Spleen (tissue), 11 donors: ENCODE measurements at regions not wholly inside any gene's neighbourhood (a gene's known extent, or its start where the extent isn't known, plus 50 kb on each side); places are given as distances from the start of the nearest gene placed in this dataset.
"Not testable (repeated sequence)": the region's sequence is repeated elsewhere in the genome, so short reads cannot be mapped to it uniquely, and the experiment has no call there.

ENCODE experiments used
- DNase-seq: peaks from one replicate; pipeline ENCODE4 v3.0.0-alpha.2; 2020
- H3K27ac ChIP-seq, 8 donors: fragments of 200-600 bp; sonication (generic) in 7 of 8; 1 replicate in 4 of 8; 2 replicates in 4 of 8; pipeline versions ENCODE4 v1.5.0 to v1.8.0; 2016 to 2021; ENCODE audit warnings: inconsistent platforms in 4 of 8, mild to moderate bottlenecking in 4 of 8, moderate library complexity in 1 of 8
- H3K27me3 ChIP-seq, 7 donors: fragments of 200-600 bp; sonication (generic) in 6 of 7; replicated peaks in 1 of 7; 1 replicate in 4 of 7; 2 replicates in 3 of 7; pipeline versions ENCODE4 v1.5.0 to v1.8.0; 2016 to 2021; ENCODE audit warnings: inconsistent platforms in 3 of 7, mild to moderate bottlenecking in 1 of 7
- H3K36me3 ChIP-seq, 6 donors: fragments of 200-600 bp; sonication (generic) in 5 of 6; 1 replicate in 4 of 6; 2 replicates in 2 of 6; pipeline versions ENCODE4 v1.5.0 to v1.8.0; 2016 to 2021; ENCODE audit warnings: inconsistent platforms in 2 of 6
- H3K4me1 ChIP-seq, 6 donors: fragments of 200-600 bp; sonication (generic) in 5 of 6; 1 replicate in 3 of 6; 2 replicates in 3 of 6; pipeline versions ENCODE4 v1.5.0 to v1.8.0; 2016 to 2021; ENCODE audit warnings: inconsistent platforms in 3 of 6
- H3K4me3 ChIP-seq, 8 donors: fragments of 200-600 bp; sonication (generic) in 7 of 8; 1 replicate in 4 of 8; 2 replicates in 4 of 8; pipeline versions ENCODE4 v1.5.0 to v1.8.0; 2016 to 2021; ENCODE audit warnings: inconsistent platforms in 4 of 8, mild to moderate bottlenecking in 4 of 8, moderate library complexity in 2 of 8
- H3K9me3 ChIP-seq, 8 donors: fragments of 200-600 bp; sonication (generic) in 7 of 8; 1 replicate in 4 of 8; 2 replicates in 4 of 8; pipeline versions ENCODE4 v1.5.0 to v1.8.0; 2016 to 2021; ENCODE audit warnings: inconsistent platforms in 4 of 8
- CTCF ChIP-seq, 11 experiments: fragments of 200-600 bp in 7 of 11; fragments of 450-650 bp in 4 of 11; sonication (generic) in 4 of 11; IDR thresholded peaks in 8 of 11; conservative IDR thresholded peaks in 3 of 11; 1 replicate in 7 of 11; 2 replicates in 4 of 11; pipeline versions ENCODE4 v1.4.0 to v1.8.0; 2016 to 2021; ENCODE audit warnings: antibody characterized with exemption in 11 of 11, inconsistent platforms in 4 of 11, mild to moderate bottlenecking in 1 of 11
- POLR2A ChIP-seq, 3 donors: fragments of 450-650 bp; IDR thresholded peaks; one replicate each; pipeline ENCODE4 v1.5.1; 2017; ENCODE audit warnings: antibody characterized with exemption in 3 of 3, mild to moderate bottlenecking in 1 of 3
- POLR2AphosphoS5 ChIP-seq, 3 donors: sonication (generic); formaldehyde crosslinking; IDR thresholded peaks; one replicate each; pipeline ENCODE4 v1.5.1; 2017; ENCODE audit warnings: antibody characterized with exemption in 3 of 3
- WGBS, 5 donors: extraction: QIAGEN DNeasy Blood & Tissue Kit in 3 of 5; methylation state at CpG; one replicate each; pipeline versions ENCODE4 v1.1.5 to v1.1.7; 2013 to 2018; 5-methylcytosine and 5-hydroxymethylcytosine counted together
- intact Hi-C: fragments of 100-400 bp; cut with DNase I; formaldehyde crosslinking; loops from one replicate; pipeline ENCODE4 v1.15.0; 2023; ENCODE audit warnings: low total_unique reads
- donor health status: healthy with polysubstance abuse.
- donor health status: DM: no; HTN: no; CAD: no; lungs with moderate emphysema.
- donor health status: DM: no; HTN: no; CAD: no.
- donor health status: Bipolar disorder and iron deficiency.
- donor health status: healthy.
- donor health status: DM: no; HTN: no; CAD: no.
- donor health status: DM: yes; HTN: yes; CAD: no.

DNA sequence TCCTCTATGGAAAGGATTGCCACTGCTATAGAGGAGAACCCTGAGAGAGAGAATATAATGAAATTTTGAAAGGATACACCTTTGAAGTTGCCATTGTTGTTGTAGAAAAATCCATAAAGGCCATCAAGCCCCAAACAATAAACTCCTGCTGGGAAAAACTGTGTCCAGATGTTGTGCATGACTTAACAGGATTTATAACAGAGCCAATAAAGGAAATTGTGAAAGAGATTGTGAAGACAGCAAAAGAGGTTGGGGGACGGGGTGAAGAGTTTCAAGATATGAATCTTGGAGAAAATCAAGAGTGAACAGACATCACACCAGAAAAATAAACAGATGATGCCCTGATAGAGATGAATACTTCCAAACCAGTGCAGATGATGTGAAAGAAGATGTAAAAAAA, 396.4 kb downstream of the BCKDHB start:
- WGBS, 5 donors, result 40 to 90% (median 59%) methylated on average over 1 of the region's 1 CpG
- TF ChIP-seq POLR2A (IDR thresholded peaks at IDR 0.05), result no peak
- intact Hi-C loops, result no loop called here
- no peak overlapping the region for H3K27ac ChIP-seq
- H3K27me3 ChIP-seq, result no peaks in the 10 kb centered on the region
- no peak for DNase-seq
- no peak overlapping the region for H3K4me3 ChIP-seq
- H3K36me3 ChIP-seq, result no peaks in the 10 kb centered on the region
- H3K4me1 ChIP-seq, result no peaks in the 10 kb centered on the region
- H3K9me3 ChIP-seq, result no peaks in the 10 kb centered on the region

DNA sequence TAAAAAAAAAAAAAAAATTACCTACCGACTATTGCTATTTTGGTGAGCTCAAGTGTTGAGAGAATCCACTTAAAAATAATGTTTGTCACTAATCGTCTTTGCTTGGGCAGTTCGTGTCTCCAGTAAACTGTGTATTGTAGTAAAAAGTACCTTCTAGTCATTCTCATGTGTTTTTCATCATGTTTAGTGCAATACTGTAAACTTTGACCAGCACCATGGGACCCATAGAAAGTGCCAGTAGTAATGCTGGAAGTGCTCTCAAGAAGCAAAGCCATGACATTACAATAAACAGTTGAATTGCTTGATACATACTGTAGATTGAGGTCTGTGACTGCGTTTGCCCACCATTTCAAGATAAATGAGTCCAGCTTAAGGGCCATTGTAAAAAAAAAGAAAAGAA, 395.2 kb downstream of the BCKDHB start:
- H3K9me3 ChIP-seq, result no peaks in the 10 kb centered on the region
- DNase-seq, result no peak
- intact Hi-C loops, result no loop called here
- no peak overlapping the region for H3K27ac ChIP-seq
- no peaks in the 10 kb centered on the region for H3K4me1 ChIP-seq
- no peaks in the 10 kb centered on the region for H3K36me3 ChIP-seq
- WGBS, 5 donors, result 77 to 88% (median 80%) methylated on average over 4 of the region's 4 CpGs
- H3K27me3 ChIP-seq, result no peaks in the 10 kb centered on the region
- H3K4me3 ChIP-seq, result no peak overlapping the region
- no peak for TF ChIP-seq CTCF (IDR thresholded peaks at IDR 0.05 in 8 of 11, conservative IDR thresholded peaks at IDR 0.05 in 3 of 11)
- TF ChIP-seq POLR2AphosphoS5 (IDR thresholded peaks at IDR 0.05), result no peak
- no peak for TF ChIP-seq POLR2A (IDR thresholded peaks at IDR 0.05)

DNA sequence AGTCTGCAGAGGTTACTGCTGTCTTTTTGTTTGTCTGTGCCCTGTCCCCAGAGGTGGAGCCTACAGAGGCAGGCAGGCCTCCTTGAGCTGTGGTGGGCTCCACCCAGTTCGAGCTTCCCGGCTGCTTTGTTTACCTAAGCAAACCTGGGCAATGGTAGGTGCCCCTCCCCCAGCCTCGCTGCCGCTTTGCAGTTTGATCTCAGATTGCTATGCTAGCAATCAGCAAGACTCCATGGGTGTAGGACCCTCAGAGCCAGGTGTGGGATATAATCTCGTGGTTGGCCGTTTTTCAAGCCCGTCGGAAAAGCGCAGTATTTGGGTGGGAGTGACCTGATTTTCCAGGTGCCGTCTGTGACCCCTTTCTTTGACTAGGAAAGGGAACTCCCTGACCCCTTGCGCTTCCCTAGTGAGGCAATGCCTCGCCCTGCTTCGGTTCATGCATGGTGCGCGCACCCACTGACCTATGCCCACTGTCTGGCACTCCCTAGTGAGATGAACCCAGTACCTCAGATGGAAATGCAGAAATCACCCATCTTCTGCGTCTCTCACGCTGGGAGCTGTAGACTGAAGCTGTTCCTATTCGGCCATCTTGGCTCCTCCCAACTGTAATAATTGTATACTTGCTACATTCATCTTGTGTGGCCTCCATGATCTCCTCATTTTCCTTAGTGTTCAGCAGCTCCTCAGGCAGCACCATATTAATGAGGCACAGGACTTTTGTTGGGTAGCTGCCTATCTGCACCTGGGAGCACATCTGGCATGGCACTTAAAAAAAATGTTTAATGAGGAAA, 391.4 kb downstream of the BCKDHB start:
- intact Hi-C loops, H3K4me3 ChIP-seq, H3K27me3 ChIP-seq, DNase-seq, H3K27ac ChIP-seq, H3K9me3 ChIP-seq, H3K36me3 ChIP-seq, H3K4me1 ChIP-seq: not testable (repeated sequence)
- 79 to 93% (median 84%) methylated on average over 9 to 18 of the region's 18 CpGs for WGBS, 5 donors

DNA sequence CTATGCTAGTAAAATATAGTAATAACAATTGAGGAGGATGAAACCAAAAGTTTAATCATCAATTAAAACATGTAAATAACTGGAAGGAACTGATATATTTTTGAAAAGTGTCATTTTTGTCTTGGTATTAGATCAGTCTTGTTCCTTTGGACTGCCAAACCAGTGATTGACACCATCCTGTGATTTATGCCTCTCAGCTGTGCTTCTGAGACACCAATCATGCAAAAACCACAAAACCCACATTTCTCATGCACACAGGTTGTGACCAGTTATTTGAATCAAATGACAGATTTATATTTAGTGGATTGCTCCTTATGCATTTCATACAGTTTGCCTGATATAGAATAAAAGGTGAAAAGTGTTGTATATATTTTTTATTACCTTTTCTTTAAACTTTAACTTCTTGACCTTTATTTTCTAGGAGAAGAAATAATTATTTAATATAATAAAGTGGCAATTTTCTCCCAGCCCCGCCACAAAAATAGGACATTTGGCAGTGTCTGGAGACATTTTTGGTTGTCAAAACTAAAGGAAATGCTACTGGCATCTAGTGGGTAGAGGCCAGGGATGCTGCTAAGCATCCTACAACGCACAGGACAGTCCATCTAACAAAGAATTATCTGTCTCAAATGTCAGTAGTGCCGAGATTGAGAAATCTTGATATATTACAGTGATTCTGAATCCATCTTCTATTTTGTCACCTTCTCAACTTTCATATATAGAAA, 383.6 kb downstream of the BCKDHB start:
- Histone ChIP-seq H3K4me3 (no peak overlapping the region), H3K36me3 (no peaks in the 10 kb centered on the region), H3K9me3 (no peaks in the 10 kb centered on the region), H3K4me1 (no peaks in the 10 kb centered on the region), H3K27ac (no peak overlapping the region), H3K27me3 (no peaks in the 10 kb centered on the region)
- TF ChIP-seq POLR2AphosphoS5 (IDR thresholded peaks at IDR 0.05) (no peak), POLR2A (IDR thresholded peaks at IDR 0.05) (no peak), CTCF (IDR thresholded peaks at IDR 0.05 in 8 of 11, conservative IDR thresholded peaks at IDR 0.05 in 3 of 11) (no peak)
- WGBS, 5 donors, result 59 to 72% (median 65%) methylated on average over 3 of the region's 3 CpGs
- no peak for DNase-seq
- intact Hi-C loops, result no loop called here

DNA sequence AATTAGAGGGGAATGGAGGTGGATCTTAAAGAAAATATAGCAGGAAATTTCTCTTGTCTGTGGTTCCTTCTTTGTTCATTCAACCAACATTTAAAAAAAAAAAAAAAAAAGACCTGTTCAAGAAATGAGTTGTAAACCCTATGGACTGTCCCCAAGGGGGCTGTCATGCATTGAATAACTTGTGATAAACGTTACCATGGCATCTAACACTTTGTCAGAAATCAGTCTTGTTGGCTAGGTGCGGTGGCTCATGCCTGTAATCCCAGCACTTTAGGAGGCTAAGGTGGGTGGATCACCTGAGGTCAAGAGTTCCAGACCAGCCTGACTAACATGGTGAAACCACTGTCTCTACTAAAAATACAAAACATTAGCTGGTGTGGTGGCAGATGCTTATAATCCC, 381.7 kb downstream of the BCKDHB start:
- intact Hi-C loops, result no loop called here
- Histone ChIP-seq H3K4me1 (no peaks in the 10 kb centered on the region), H3K27ac (no peak overlapping the region), H3K27me3 (no peaks in the 10 kb centered on the region), H3K36me3 (no peaks in the 10 kb centered on the region), H3K4me3 (no peak overlapping the region), H3K9me3 (no peaks in the 10 kb centered on the region)
- WGBS, 5 donors, result 63 to 79% (median 71%) methylated on average over 2 of the region's 2 CpGs
- no peak for DNase-seq
- TF ChIP-seq CTCF (IDR thresholded peaks at IDR 0.05 in 8 of 11, conservative IDR thresholded peaks at IDR 0.05 in 3 of 11) (no peak), POLR2AphosphoS5 (IDR thresholded peaks at IDR 0.05) (no peak), POLR2A (IDR thresholded peaks at IDR 0.05) (no peak)

GRCh38 chr6:80485494-80485893, 379.0 kb downstream of the BCKDHB start:
- H3K4me1 ChIP-seq, DNase-seq, H3K4me3 ChIP-seq, intact Hi-C loops, H3K27me3 ChIP-seq, H3K27ac ChIP-seq, H3K9me3 ChIP-seq, H3K36me3 ChIP-seq: not testable (repeated sequence)
- WGBS, 5 donors, result 92 to 97% (median 94%) methylated on average over 10 to 12 of the region's 12 CpGs
